ENCODE measurements at regions not wholly inside any gene's neighbourhood (a gene's known extent, or its start where the extent isn't known, plus 50 kb on each side); places are given as distances from the start of the nearest gene placed in this dataset.

DNA sequence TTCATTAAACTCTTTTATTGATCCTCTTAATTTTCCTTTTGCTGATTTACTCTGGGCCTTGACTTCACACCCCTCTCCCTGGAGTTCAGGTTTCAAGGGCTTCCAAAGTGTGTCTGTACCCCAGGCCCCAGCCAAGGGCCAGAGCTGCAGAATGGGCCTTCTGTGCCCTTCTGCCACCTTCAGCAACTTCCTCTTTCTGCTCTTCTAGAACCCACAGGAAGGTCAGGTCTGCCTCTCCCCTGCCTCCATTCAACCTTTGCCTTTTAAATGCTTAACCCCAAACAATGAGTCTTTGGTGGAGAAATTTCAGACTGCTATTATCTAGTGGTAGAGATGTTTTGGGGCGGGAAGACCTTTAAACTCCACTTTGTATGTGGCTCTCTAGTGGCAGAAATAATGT, 63.1 kb downstream of the TSN start:
- no peak for ATAC-seq
- H3K36me3 ChIP-seq (ENCODE audit: insufficient read depth in 1 of 2, low read depth in 1 of 2): no peaks in the 10 kb centered on the region
- H3K4me1 ChIP-seq: no peaks in the 10 kb centered on the region
- no peak for TF ChIP-seq CTCF (IDR thresholded peaks at IDR 0.05)
- intact Hi-C loops (cut with DNase I): no loop called here
- H3K27me3 ChIP-seq (ENCODE audit: insufficient read depth in 3 of 3, low read length in 2 of 3): peaks cover 0 to 2% (median 0%) of the 10 kb centered on the region in 3 donors
- H3K27ac ChIP-seq: no peak overlapping the region
- H3K9me3 ChIP-seq: no peaks in the 10 kb centered on the region
- no peak for DNase-seq
- H3K4me3 ChIP-seq: no peak overlapping the region
- 64 to 69% (median 66%) methylated on average over 1 of the region's 1 CpG for WGBS, 3 donors

GRCh38 chr2:121819846-121820245, 64.4 kb downstream of the TSN start:
- TF ChIP-seq CTCF (IDR thresholded peaks at IDR 0.05): no peak
- WGBS, 3 donors: 59 to 68% (median 66%) methylated on average over 6 of the region's 6 CpGs
- no peak overlapping the region for H3K4me3 ChIP-seq
- H3K9me3 ChIP-seq: no peaks in the 10 kb centered on the region
- DNase-seq (no peak), ATAC-seq (no peak)
- intact Hi-C loops (cut with DNase I): no loop called here
- peaks cover 0 to 2% (median 0%) of the 10 kb centered on the region in 3 donors for H3K27me3 ChIP-seq (ENCODE audit: insufficient read depth in 3 of 3, low read length in 2 of 3)
- H3K4me1 ChIP-seq: no peaks in the 10 kb centered on the region
- no peak overlapping the region for H3K27ac ChIP-seq
- H3K36me3 ChIP-seq (ENCODE audit: insufficient read depth in 1 of 2, low read depth in 1 of 2): no peaks in the 10 kb centered on the region

DNA sequence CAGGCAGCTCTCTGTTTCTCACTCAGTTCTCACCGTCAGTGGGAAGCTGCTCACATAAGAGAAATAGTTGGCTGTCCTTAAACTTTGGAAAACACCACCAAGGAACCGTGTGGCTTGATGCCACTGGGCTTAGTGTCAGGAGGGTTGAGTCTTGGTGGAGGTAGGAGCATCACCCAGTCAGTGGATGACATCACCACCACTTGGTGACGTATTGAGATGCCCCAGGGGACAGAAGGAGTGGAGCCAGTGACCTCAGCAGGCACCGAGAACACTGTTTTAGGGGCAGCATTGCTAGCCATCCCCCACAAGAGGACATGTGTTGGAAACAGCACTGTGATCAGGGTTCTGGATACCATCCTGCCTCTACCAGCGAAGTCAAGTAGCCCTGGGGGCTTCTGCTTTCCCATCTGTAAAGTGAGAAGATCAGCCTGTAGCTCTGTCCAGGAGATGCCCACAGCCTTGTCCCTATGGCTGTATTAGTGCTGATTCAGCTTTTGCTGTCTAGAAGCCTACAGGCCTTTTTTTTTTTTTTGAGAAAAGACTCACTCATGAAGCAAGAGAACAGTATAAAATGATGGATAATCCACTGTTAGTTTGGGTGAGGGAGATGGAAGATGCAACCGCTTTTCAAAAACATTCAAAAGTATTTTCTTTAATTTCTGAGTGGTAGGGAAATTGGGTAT, 66.2 kb downstream of the TSN start:
- intact Hi-C loops (cut with DNase I): no loop called here
- H3K36me3 ChIP-seq (ENCODE audit: insufficient read depth in 1 of 2, low read depth in 1 of 2): no peaks in the 10 kb centered on the region
- 61 to 76% (median 67%) methylated on average over 6 of the region's 6 CpGs for WGBS, 3 donors
- H3K4me3 ChIP-seq: no peak overlapping the region
- no peak overlapping the region for H3K27ac ChIP-seq
- no peaks in the 10 kb centered on the region for H3K4me1 ChIP-seq
- TF ChIP-seq CTCF (IDR thresholded peaks at IDR 0.05): no peak
- DNase-seq (no peak), ATAC-seq (no peak)
- H3K27me3 ChIP-seq (ENCODE audit: insufficient read depth in 3 of 3, low read length in 2 of 3): peaks cover 0 to 2% (median 0%) of the 10 kb centered on the region in 3 donors
- no peaks in the 10 kb centered on the region for H3K9me3 ChIP-seq

DNA sequence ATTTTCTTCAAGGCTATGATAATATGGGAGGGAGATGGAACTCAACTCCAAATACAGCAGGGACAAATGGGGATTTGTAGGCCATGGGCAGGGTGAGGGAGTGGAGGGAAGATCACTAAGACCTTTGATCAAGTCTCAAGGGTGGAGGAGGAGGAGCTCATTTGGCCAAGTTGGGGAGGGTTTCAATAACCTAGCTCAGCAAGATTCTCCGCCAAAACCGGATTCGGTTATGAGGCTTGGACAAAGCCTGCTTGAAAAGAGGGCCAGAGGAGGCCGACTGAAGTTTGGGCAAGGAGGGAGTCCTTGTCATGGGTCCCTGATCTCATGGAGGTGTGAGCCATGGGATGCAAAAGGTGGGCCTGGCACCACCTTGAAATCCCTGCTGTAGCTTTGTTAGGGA, 68.8 kb downstream of the TSN start:
- no peak for ATAC-seq
- H3K4me3 ChIP-seq: no peak overlapping the region
- H3K36me3 ChIP-seq (ENCODE audit: insufficient read depth in 1 of 2, low read depth in 1 of 2): no peaks in the 10 kb centered on the region
- intact Hi-C loops (cut with DNase I): no loop called here
- 86 to 91% (median 90%) methylated on average over 4 of the region's 4 CpGs for WGBS, 3 donors
- no peaks in the 10 kb centered on the region for H3K9me3 ChIP-seq
- H3K27ac ChIP-seq: no peak overlapping the region
- no peak for TF ChIP-seq CTCF (IDR thresholded peaks at IDR 0.05)
- no peaks in the 10 kb centered on the region for H3K27me3 ChIP-seq (ENCODE audit: insufficient read depth in 3 of 3, low read length in 2 of 3)
- H3K4me1 ChIP-seq: no peaks in the 10 kb centered on the region
- DNase-seq: no peak
